Gastroesophageal sphincter (tissue), 4 donors: ENCODE measurements at regions not wholly inside any gene's neighbourhood (a gene's known extent, or its start where the extent isn't known, plus 50 kb on each side); places are given as distances from the start of the nearest gene placed in this dataset.

Experiments
- ATAC-seq: fragments of 150-250 bp; one replicate; pipeline ENCODE4 v1.9.1; 2016; ENCODE audit warnings: mild to moderate bottlenecking, moderate library complexity
- H3K27ac ChIP-seq, 4 donors: fragments of 200-600 bp; sonication (generic) in 3 of 4; 1 replicate in 3 of 4; 2 replicates in 1 of 4; pipeline ENCODE4 v1.5.1; 2016 to 2019
- H3K27me3 ChIP-seq: fragments of 200-600 bp; sonication (generic); one replicate; pipeline ENCODE4 v1.5.1; 2019
- H3K36me3 ChIP-seq, 2 donors: fragments of 200-600 bp; sonication (generic); one replicate each; pipeline ENCODE4 v1.5.1; 2019; ENCODE audit warnings: control low read depth in 1 of 2
- H3K4me1 ChIP-seq, 3 donors: fragments of 200-600 bp; sonication (generic); 1 replicate in 2 of 3; 2 replicates in 1 of 3; pipeline ENCODE4 v1.5.1; 2016 to 2019; ENCODE audit warnings: control low read depth in 2 of 3
- H3K4me3 ChIP-seq, 2 donors: fragments of 200-600 bp; sonication (generic); one replicate each; pipeline ENCODE4 v1.5.1; 2019; ENCODE audit warnings: mild to moderate bottlenecking in 1 of 2, moderate library complexity in 1 of 2
- H3K9me3 ChIP-seq, 3 donors: fragments of 200-600 bp; sonication (generic); one replicate each; pipeline ENCODE4 v1.5.1; 2017 to 2019; ENCODE audit warnings: control low read depth in 2 of 3
- CTCF ChIP-seq, 4 experiments: fragments of 200-600 bp in 2 of 4; fragments of 450-650 bp in 2 of 4; sonication (generic) in 1 of 4; IDR thresholded peaks; one replicate each; pipeline ENCODE4 v1.5.1; 2017 to 2019; ENCODE audit warnings: antibody characterized with exemption in 4 of 4, mild to moderate bottlenecking in 2 of 4, moderate library complexity in 2 of 4
- EP300 ChIP-seq: sonication (generic); formaldehyde crosslinking; IDR thresholded peaks from one replicate; pipeline ENCODE4 v1.6.1; 2017; ENCODE audit warnings: antibody characterized with exemption, mild to moderate bottlenecking
- POLR2A ChIP-seq, 2 donors: fragments of 450-650 bp; IDR thresholded peaks; one replicate each; pipeline ENCODE4 v1.6.1; 2017; ENCODE audit warnings: antibody characterized with exemption in 2 of 2, mild to moderate bottlenecking in 2 of 2, moderate library complexity in 1 of 2
- POLR2AphosphoS5 ChIP-seq: sonication (generic); formaldehyde crosslinking; IDR thresholded peaks from one replicate; pipeline ENCODE4 v1.6.1; 2017; ENCODE audit warnings: antibody characterized with exemption
- WGBS, 2 donors: methylation state at CpG; one replicate each; pipeline ENCODE4 v1.1.5; 2018; ENCODE audit warnings: low coverage in 1 of 2; 5-methylcytosine and 5-hydroxymethylcytosine counted together

- Histone ChIP-seq H3K4me1 (no peaks in the 10 kb centered on the region), H3K27me3 (no peaks in the 10 kb centered on the region), H3K27ac (no peak overlapping the region), H3K4me3 (no peak overlapping the region), H3K36me3 (no peaks in the 10 kb centered on the region), H3K9me3 (no peaks in the 10 kb centered on the region)
- TF ChIP-seq POLR2A (IDR thresholded peaks at IDR 0.05) (no peak), POLR2AphosphoS5 (no peak), EP300 (no peak), CTCF (IDR thresholded peaks at IDR 0.05) (no peak)
- no peak for ATAC-seq
- WGBS, 2 donors = 13 to 37% methylated on average over 6 of the region's 6 CpGs
Measured at GRCh38 chr10:130428936-130429335, 292.7 kb downstream of the GLRX3 start.

GRCh38 chr10:130429809-130430208, 293.6 kb downstream of the GLRX3 start:
- no peak for TF ChIP-seq POLR2A (IDR thresholded peaks at IDR 0.05)
- no peak for TF ChIP-seq POLR2AphosphoS5
- no peak for TF ChIP-seq EP300
- no peak for TF ChIP-seq CTCF (IDR thresholded peaks at IDR 0.05)
- Histone ChIP-seq H3K4me1 (no peaks in the 10 kb centered on the region), H3K36me3 (no peaks in the 10 kb centered on the region), H3K4me3 (no peak overlapping the region), H3K9me3 (peaks cover 0 to 4% (median 0%) of the 10 kb centered on the region in 3 donors), H3K27me3 (no peaks in the 10 kb centered on the region), H3K27ac (no peak overlapping the region)
- WGBS, 2 donors = 29% methylated on average over 2 of the region's 4 CpGs; no CpG with 5 or more reads in 1 of the 2 donors
- ATAC-seq = no peak

- no peak for ATAC-seq
- no peak overlapping the region for H3K27ac ChIP-seq
- peaks cover 0 to 4% (median 0%) of the 10 kb centered on the region in 3 donors for H3K9me3 ChIP-seq
- no peaks in the 10 kb centered on the region for H3K36me3 ChIP-seq
- H3K4me1 ChIP-seq = no peaks in the 10 kb centered on the region
- no peaks in the 10 kb centered on the region for H3K27me3 ChIP-seq
- 88 to 90% methylated on average over 2 to 4 of the region's 4 CpGs for WGBS, 2 donors
- TF ChIP-seq POLR2AphosphoS5 (no peak), POLR2A (IDR thresholded peaks at IDR 0.05) (no peak), EP300 (no peak), CTCF (IDR thresholded peaks at IDR 0.05) (no peak)
- H3K4me3 ChIP-seq = no peak overlapping the region
Measured at GRCh38 chr10:130430291-130430690, 294.1 kb downstream of the GLRX3 start.

- no peaks in the 10 kb centered on the region for H3K4me1 ChIP-seq
- peaks cover 0 to 4% (median 0%) of the 10 kb centered on the region in 3 donors for H3K9me3 ChIP-seq
- H3K27ac ChIP-seq = no peak overlapping the region
- no peaks in the 10 kb centered on the region for H3K27me3 ChIP-seq
- TF ChIP-seq CTCF (IDR thresholded peaks at IDR 0.05) = no peak
- no peak for TF ChIP-seq EP300
- no peak for TF ChIP-seq POLR2AphosphoS5
- no peak for TF ChIP-seq POLR2A (IDR thresholded peaks at IDR 0.05)
- WGBS, 2 donors = 87% methylated on average over 8 to 15 of the region's 15 CpGs
- H3K36me3 ChIP-seq = no peaks in the 10 kb centered on the region
- ATAC-seq = no peak
- H3K4me3 ChIP-seq = no peak overlapping the region
Measured at GRCh38 chr10:130430852-130431704, 294.9 kb downstream of the GLRX3 start.

GRCh38 chr10:130432271-130432670, 296.1 kb downstream of the GLRX3 start:
- Histone ChIP-seq H3K9me3 (peaks cover 0 to 4% (median 0%) of the 10 kb centered on the region in 3 donors), H3K36me3 (no peaks in the 10 kb centered on the region), H3K4me1 (no peaks in the 10 kb centered on the region), H3K27me3 (no peaks in the 10 kb centered on the region), H3K27ac (no peak overlapping the region), H3K4me3 (no peak overlapping the region)
- TF ChIP-seq EP300 (no peak), POLR2A (IDR thresholded peaks at IDR 0.05) (no peak), CTCF (IDR thresholded peaks at IDR 0.05) (no peak), POLR2AphosphoS5 (no peak)
- WGBS, 2 donors = 29% methylated on average over 4 of the region's 7 CpGs; no CpG with 5 or more reads in 1 of the 2 donors
- no peak for ATAC-seq
